GM21526 (cell line): ENCODE measurements at regions not wholly inside any gene's neighbourhood (a gene's known extent, or its start where the extent isn't known, plus 50 kb on each side); places are given as distances from the start of the nearest gene placed in this dataset.

Experiments
- ATAC-seq: cut with Tn5 transposase; IDR thresholded peaks from one replicate; pipeline ENCODE4 v1.9.1; 2021; ENCODE audit warnings: moderate library complexity; ENCODE audit not compliant: unreplicated experiment, low FRiP score

DNA sequence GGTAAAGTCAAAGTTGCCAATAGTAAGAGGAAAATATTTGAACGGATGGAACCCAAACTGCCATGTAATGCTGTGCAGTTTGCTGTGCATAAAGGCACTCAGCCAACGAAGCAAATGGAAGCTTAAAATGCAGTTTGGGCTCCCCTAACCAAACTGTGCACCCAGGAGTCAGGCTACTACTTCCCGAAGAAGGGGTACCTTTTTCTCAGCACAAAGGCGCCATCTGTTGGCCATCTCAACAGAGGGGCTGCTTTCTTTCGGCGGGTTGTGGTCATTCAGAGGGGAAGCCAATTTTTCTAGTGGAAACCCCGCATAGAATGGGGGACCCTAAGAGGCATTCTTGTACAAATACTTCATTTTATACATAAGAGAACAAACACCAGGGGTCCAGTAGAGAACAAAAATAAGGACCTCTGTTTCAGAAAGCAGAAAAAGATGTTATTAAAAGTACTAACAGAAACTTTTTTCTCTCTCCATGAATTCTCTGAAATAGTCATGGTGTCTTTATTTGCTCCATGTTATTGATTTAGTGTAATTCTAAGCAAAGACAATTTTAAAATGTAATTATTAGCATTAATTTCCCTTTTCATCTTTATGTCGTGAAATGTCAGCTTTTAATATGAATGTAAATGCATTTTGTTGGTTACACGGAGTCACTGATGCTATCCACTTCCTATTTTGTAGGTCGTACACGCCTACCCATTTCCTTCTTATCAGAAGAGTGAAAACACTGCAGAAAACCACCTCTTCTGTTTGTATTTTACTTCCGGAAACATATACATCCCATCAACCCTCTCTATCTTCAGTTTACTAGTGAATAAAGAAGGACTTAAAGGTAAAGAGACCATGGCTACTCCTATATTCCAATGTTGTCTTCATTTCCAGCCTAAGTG is 453.3 kb downstream of the KCNJ2 start:
- no peak for ATAC-seq

DNA sequence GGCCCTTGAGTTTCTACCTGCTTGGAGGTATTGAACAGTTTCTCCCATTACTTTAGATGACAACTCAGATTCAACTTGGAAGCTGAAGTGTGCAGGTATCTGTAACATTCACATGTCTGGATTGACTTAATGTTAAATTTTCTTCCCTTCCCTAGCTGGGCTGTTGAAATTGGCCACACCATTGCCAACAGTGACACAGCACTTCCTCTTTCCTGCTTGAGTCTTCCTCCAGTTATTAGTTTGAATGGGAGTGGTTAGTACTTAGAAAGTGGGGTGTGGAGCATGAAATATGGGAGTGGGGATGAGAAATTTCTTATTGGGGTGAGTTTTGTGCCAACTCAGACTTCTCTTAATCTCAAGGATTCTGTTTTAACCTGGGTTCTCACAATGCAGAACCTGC is 454.9 kb downstream of the KCNJ2 start:
- ATAC-seq = no peak

DNA sequence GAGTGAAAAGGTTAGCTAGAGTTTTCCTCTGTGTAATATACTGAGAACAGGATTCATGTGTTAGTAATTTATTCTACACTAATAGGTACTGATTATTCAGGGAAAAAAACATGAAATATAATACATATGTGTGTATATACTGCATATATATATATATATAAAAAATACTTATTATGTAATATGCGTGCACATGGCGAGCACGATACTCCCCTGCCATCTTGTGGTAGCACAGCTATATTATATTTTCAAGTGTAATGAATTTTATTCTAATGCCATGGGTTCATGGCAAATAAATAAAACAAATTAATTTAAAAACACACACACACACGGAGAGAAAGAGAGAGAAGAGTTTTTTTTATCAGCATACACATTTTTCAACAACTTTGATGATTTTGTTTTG is 460.6 kb downstream of the KCNJ2 start:
- ATAC-seq = no peak

GRCh38 chr17:70636517-70637133 is 467.3 kb downstream of the KCNJ2 start:
- no peak for ATAC-seq

- ATAC-seq = no peak
These were observed 472.7 kb downstream of the KCNJ2 start for GRCh38 chr17:70642059-70642458.

DNA sequence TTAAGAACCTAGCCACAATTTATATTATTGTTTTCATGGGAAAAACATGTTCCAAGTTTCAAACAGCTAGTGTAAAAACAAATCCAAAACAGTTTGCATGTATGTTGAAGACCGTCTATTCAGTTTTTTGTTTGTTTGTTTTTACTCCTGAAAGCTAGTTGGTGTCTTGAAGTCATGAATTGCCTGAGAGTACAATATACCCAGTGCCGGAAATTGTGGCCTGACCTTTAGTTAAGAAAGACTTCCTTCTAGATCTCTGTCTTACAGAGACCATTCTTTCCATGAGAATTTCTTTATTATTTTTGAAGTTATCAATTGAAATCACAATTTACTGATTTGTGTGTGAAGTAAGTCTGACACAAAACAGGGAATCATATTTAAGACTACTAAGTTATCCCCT is 474.8 kb downstream of the KCNJ2 start:
- no peak for ATAC-seq

DNA sequence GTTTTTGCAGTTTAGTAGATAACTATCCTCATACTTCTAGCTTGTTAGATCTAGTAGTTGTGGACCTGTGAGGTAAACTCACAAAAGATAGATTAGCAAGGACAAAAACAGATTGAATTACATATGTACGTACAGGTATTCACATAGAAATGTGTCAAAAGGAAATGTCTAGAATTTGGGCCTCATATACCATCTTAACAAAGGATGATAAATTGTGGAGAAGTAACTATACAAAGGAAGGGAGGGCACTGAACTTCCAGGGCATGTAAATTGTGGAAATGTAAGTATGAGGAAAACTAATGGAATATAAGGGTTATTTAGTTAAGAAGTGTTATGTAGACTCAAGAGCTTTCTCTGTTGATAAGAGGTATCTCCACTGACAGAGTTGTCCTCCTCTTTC is 477.3 kb downstream of the KCNJ2 start:
- no peak for ATAC-seq

DNA sequence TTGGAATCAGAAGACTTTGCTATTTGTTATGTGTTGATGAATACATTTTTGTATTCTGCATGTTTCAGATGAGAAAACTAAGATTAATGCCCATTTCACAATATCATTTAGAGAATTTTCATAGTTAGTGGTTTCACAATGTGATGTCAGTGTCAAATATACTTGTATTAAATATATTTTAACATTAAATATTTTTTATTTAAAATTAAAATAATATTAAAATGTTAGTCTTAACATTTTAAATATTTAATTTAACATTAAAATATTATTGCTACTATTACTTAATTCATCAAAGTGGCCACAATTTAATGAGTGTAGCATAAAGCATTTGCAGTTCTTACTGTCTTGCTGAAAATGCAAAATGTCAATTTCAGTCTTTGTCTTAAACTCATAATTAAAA is 478.8 kb downstream of the KCNJ2 start:
- ATAC-seq = no peak

DNA sequence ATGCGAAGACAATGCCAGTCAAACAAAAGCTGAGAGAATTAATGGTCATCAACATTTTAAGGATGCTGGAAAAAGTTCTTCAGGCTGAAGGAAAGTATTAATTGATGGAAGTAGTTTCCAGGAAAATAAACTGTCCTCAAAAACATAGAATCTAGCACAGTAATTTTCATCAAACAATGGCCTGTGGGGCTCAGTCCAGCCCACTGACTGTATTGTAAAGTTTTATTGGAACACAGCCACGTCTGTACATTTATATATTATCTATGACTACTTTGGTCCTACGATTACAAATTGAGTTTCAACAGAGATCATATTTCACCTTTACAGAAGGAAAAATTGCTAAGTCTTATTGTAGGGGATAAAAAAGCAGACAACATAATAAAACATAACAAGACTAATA is 484.5 kb downstream of the KCNJ2 start:
- no peak for ATAC-seq

DNA sequence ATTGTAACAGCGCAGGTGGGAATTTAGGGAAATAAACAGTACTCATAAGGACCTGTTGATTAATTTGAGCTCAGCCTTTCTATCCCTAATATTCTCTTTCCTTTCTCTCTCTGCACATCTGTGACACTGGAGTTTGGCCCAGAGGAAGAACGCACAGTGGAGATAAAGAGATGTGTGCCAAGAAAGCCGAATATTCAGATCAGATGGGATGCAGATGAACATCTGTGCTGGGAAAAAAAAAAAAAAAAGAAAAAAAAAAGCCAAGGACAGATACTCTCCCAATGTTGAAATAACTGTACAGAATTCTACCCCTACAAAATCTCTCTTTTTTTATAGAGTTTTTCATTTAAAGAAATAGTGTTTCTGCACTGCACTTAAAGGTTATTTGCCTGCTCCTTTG is 485.4 kb downstream of the KCNJ2 start:
- no peak for ATAC-seq

DNA sequence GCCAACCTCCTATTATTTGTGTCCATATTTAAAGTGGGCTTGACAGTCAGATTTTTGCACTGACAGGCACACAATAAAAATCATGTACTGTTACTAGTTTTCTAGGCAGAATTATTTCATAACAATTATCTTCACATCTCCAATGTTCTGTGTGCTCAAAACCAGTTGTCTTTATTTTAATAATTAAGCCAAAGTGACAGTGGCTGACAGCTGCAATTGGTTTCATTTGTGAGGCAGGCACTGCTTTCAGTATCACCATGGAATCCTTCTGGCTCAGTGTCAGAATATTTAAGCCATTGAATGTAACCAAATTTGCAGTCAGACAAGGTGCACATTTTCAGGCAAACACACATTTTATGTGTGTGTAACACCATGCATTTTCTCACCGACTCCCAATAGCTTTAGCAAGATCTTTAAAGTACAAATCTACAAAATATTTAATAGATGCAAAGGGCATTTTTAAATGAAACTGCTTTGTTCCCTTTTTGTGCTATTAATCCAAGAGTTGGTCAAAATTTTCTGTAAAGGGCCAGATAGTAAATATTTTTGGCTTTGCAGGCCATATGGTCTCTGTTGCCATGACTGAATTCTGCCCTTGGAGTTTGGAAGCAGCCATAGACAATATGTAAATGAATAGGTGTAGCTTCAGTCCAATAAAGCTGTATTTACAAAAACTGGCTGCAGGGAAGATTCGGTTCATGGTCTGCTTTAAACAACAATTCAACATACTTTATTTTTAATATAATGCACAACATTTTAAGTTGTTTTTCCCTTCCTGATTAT is 486.0 kb downstream of the KCNJ2 start:
- ATAC-seq = no peak

DNA sequence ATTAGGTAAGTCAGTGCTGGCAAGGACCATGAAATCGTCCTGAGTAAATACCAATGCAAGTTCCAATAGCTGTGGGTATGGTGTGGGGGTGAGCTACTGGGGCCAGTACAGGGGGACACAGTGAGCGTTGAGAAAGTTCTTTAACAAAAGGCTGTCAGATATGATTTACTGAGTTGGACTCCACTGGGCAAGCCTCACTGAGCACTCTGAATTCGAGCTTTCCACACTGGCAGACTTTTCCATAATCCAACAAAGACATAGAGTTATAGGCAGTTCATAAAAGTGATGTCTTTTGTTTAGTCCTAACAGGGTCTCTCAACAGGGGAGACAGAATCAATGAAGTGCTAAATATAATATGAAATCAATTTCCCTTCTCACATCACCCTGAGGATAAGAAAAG is 489.0 kb downstream of the KCNJ2 start:
- ATAC-seq = no peak

- no peak for ATAC-seq
These were observed 489.5 kb downstream of the KCNJ2 start for GRCh38 chr17:70658840-70659239.

DNA sequence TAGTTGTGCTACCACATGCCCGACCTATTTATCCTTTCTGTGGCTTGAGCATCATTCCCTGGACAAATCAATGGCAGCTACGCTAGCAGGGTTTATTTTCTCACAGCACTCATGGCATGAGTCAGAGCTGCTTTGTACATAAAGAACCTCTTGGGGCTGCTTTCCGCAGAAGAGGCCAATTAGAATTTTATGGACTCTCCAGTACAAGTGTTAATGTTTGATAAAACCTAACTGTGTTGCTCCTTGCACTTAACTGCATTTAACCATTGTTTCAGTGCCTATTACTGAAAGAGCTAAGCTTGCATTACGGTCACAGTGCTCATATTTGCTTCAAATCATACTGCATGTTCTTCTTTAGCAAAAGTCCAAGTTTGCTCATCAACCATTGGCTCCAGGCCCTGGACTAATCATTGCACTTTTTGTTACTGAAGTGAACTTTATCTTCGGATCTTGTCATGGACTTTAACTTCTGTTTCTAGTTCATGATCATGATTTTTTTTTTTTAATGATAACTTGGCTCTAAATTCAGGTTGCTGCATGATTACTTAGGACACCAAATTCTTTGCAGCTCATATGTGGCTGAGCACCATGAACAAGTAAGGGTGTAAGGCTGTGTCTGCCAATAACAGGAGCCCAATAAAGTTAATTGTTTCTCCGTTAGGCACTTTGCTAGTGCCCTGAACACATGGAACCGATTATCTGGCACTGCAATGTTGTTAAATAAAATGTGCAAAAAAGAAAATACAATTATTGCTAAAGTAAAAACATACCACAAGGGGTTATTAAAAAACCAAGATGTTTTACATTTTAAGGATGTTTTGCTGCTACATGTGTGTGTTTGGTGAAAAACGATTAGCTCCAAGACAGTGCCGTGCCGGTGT is 492.2 kb downstream of the KCNJ2 start:
- no peak for ATAC-seq

DNA sequence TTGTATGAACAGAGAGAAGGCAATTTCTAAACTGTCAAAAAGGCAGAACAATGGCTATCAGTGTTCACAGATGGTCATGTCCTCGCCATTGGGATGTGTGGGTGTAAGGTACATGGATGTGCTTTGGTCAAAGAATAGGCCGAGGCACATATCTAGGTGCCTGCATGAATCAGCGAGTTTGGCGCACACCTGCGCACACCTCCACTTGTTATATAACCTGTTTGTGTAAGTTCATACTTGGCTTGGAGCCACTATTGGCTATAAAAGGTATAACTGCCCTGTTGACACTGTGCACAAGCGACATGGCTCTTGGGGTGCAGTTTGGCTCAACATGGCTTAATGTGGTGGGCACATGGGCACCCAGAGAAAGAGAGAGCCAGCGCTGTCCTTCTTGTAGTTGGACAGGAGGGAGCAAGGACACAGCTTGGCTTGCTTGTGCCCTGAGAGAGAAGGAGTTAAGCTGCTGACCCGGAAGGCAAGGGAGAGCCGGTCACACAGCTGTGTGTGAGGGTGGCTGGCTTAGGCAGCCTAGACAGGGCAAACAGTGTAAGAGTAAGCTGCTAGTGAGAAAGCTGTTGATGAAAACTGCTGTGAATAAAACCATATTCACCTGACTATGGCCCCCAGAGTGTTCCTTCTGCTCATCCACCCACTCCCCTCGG is 499.1 kb downstream of the KCNJ2 start:
- ATAC-seq = no peak

- ATAC-seq = no peak
These were observed 499.8 kb downstream of the KCNJ2 start for GRCh38 chr17:70668938-70669778.

- no peak for ATAC-seq
These were observed 504.7 kb downstream of the KCNJ2 start for GRCh38 chr17:70674061-70674460.

- ATAC-seq = no peak
These were observed 505.8 kb downstream of the KCNJ2 start for GRCh38 chr17:70675070-70675590.
